HepG2 (cell line): ENCODE measurements at regions not wholly inside any gene's neighbourhood (a gene's known extent, or its start where the extent isn't known, plus 50 kb on each side); places are given as distances from the start of the nearest gene placed in this dataset.

ENCODE experiments used
- AGO1 ChIP-seq: fragments of 200-400 bp; formaldehyde crosslinking; IDR thresholded peaks from 2 replicates; pipeline ENCODE4 v1.6.1; 2017; ENCODE audit warnings: mild to moderate bottlenecking, low read depth, low read length, moderate library complexity; ENCODE audit not compliant: poor library complexity, severe bottlenecking
- CTCF ChIP-seq: sonication (generic); formaldehyde crosslinking; IDR thresholded peaks from 2 replicates; pipeline ENCODE4 v1.5.0; 2020; ENCODE audit warnings: mild to moderate bottlenecking, missing genetic modification reagents, moderate library complexity
- EZH2 ChIP-seq: conservative IDR thresholded peaks from 2 replicates; pipeline ENCODE4 v1.6.1; 2012; ENCODE audit warnings: mild to moderate bottlenecking, low read depth, low read length, moderate library complexity
- JUNB ChIP-seq: sonication (generic); formaldehyde crosslinking; IDR thresholded peaks from 2 replicates; pipeline ENCODE4 v1.8.0; 2022; ENCODE audit warnings: missing genetic modification reagents, mild to moderate bottlenecking, borderline replicate concordance
- KDM3A ChIP-seq: IDR thresholded peaks from 2 replicates; pipeline ENCODE4 v1.6.1; 2018; ENCODE audit warnings: low read depth, missing compliant biosample characterization
- MAZ ChIP-seq, 2 experiments: sonication (generic) in 1 of 2; formaldehyde crosslinking in 1 of 2; IDR thresholded peaks; 2 replicates each; pipeline versions ENCODE4 v1.5.0 to v1.6.1; 2012 to 2020; ENCODE audit warnings: low read depth in 2 of 2, mild to moderate bottlenecking in 2 of 2, borderline replicate concordance in 1 of 2, improper control_type of control experiment in 1 of 2, low read length in 1 of 2, missing genetic modification reagents in 1 of 2, moderate library complexity in 1 of 2
- MYNN ChIP-seq: sonication (generic); formaldehyde crosslinking; IDR thresholded peaks from 2 replicates; pipeline ENCODE4 v1.4.0; 2020; ENCODE audit warnings: mild to moderate bottlenecking, low read depth, missing genetic modification reagents
- POGZ ChIP-seq: sonication (generic); formaldehyde crosslinking; IDR thresholded peaks from 2 replicates; pipeline ENCODE4 v1.4.0; 2020; ENCODE audit warnings: mild to moderate bottlenecking, missing genetic modification reagents
- PTBP1 ChIP-seq: fragments of 200-400 bp; formaldehyde crosslinking; IDR thresholded peaks from 2 replicates; pipeline ENCODE4 v1.6.1; 2018; ENCODE audit warnings: low read length, low read depth; ENCODE audit not compliant: poor library complexity, severe bottlenecking
- SMC3 ChIP-seq: IDR thresholded peaks from 2 replicates; pipeline ENCODE4 v1.6.1; 2011; ENCODE audit warnings: low read length, improper control_type of control experiment
- ZBTB43 ChIP-seq: sonication (generic); formaldehyde crosslinking; conservative IDR thresholded peaks from 2 replicates; pipeline ENCODE4 v1.4.0; 2020; ENCODE audit warnings: missing genetic modification reagents
- ZHX1 ChIP-seq: sonication (generic); formaldehyde crosslinking; IDR thresholded peaks from 2 replicates; pipeline ENCODE4 v1.8.1; 2022; ENCODE audit warnings: low read depth, mild to moderate bottlenecking, missing genetic modification reagents
- ZSCAN22 ChIP-seq: sonication (generic); formaldehyde crosslinking; IDR thresholded peaks from 2 replicates; pipeline ENCODE4 v1.4.0; 2020; ENCODE audit warnings: mild to moderate bottlenecking, missing genetic modification reagents

GRCh38 chr12:28698553-28698952 is 450.5 kb upstream of the FAR2 start:
- TF ChIP-seq JUNB (CRISPR knock-in tag) = no peak
- no peak for TF ChIP-seq ZSCAN22 (CRISPR knock-in tag)
- no peak for TF ChIP-seq EZH2
- TF ChIP-seq ZHX1 (CRISPR knock-in tag) = no peak
- no peak for TF ChIP-seq POGZ (CRISPR knock-in tag)
- no peak for TF ChIP-seq MAZ (IDR thresholded peaks at IDR 0.05; ENCODE audit: borderline replicate concordance, low read depth, low read length)
- TF ChIP-seq MAZ (CRISPR knock-in tag; IDR thresholded peaks at IDR 0.05; ENCODE audit: low read depth) = no peak
- TF ChIP-seq SMC3 = no peak
- no peak for TF ChIP-seq KDM3A (CRISPR knock-in tag)
- no peak for TF ChIP-seq AGO1
- TF ChIP-seq ZBTB43 (CRISPR knock-in tag) = no peak
- no peak for TF ChIP-seq PTBP1
- no peak for TF ChIP-seq CTCF
- TF ChIP-seq MYNN (CRISPR knock-in tag) = no peak
